ENCODE measurements at regions not wholly inside any gene's neighbourhood (a gene's known extent, or its start where the extent isn't known, plus 50 kb on each side); places are given as distances from the start of the nearest gene placed in this dataset.

- DNase-seq = no peak
Measured at GRCh38 chr2:19131871-19132270, 226.6 kb downstream of the OSR1 start.

- no peak for DNase-seq
Measured at GRCh38 chr2:19128148-19128547, 230.3 kb downstream of the OSR1 start.

GRCh38 chr2:19127616-19128015 is 230.8 kb downstream of the OSR1 start:
- DNase-seq = no peak

DNA sequence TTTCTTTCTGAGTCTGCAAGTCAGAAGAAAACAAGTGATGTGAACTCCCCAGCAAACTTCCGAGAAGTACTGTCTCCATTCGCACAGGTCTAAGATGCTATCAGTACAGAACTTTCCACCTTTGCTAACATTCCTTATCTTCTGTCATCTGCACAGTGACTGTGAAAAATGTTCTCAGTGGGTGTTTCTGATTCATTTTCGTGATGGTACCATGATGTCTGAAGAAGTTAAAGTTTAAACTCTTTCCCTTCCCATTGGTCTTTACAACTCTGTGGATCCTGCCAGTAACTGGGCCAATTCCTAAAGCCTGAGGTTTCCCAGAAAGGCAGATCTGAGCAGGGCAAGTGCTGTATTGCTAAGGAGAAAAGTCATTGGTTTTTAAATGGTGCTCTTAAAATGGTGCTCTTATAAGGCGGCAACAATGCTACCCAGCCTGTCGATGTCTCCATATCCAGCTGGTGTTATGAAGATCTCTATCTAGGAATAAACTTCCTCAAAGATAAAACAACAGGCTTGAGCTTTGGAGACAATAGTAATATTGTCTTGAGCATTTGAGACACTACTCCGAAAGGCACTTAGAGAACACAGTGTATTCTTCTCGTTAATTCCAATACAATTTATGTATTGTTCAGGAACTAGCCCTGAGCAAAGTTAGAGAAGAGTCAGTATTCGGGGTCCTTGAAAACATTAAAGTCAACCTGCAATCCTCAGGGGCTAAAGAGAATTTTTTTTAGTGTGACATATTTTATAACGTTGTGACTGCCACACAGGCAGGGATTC is 232.3 kb downstream of the OSR1 start:
- no peak for DNase-seq

DNA sequence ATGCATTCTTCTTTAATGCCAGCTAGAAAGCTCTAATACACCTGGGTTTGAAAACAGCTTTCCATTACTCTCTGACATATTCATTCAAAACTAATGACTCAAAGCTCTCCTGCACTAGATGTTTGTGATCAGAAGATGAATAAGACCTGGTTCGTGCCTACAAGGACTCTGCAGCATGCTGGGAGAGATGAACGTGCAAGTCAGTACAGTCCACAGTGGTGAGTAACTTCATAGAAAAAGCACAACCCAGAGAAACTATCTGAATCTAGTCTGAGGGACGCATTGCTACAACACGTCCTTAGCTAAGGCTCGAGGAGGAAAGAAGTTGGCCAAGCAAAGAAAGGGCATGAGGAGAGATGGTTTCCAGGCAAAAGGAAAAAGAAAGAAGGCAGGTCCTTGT is 234.3 kb downstream of the OSR1 start:
- no peak for DNase-seq

GRCh38 chr2:19123556-19123955 is 234.9 kb downstream of the OSR1 start:
- DNase-seq = no peak

- no peak for DNase-seq
Measured at GRCh38 chr2:19122220-19122619, 236.2 kb downstream of the OSR1 start.

DNA sequence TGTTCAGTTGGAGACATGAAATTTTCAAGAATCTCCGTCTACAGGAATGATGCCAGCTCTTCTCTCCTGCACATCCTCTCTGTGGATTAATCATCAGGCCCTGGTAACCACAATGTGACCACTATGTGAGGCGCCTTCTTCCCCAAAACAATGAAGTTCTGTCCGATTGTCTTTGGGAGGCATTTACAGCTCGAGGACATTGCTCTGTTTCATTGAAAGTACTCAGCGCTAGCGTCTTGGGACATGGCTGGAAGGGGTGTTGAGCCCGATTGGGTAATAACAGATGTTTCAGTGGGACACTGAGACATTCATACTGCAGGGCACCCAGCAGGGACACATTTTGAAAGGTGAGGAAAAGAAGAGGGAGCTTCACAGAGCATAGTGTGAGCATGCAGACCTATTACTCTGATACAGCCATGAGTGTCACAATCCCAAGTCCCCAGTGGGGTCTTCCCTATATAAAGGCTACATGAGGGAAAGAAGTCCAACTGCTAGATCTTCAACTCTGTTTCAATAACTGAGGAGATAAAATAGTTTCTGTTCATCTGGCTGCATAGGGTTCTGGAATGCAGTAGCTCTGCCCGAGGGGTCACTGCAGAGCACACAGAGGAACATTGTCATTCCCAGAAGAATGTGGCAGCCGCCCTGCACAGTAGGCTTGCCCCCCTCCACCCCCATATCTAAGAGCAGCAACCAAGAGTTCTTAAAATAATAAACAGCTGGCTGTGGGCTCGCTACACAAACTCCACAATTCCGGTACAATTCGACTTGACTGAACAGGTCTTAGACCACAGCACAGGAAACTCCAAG is 237.3 kb downstream of the OSR1 start:
- DNase-seq = no peak

GRCh38 chr2:19120181-19120580 is 238.2 kb downstream of the OSR1 start:
- no peak for DNase-seq

- no peak for DNase-seq
Measured at GRCh38 chr2:19119326-19120001, 239.0 kb downstream of the OSR1 start.

- no peak for DNase-seq
Measured at GRCh38 chr2:19116918-19117317, 241.5 kb downstream of the OSR1 start.

- DNase-seq = no peak
Measured at GRCh38 chr2:19114754-19115231, 243.6 kb downstream of the OSR1 start.

DNA sequence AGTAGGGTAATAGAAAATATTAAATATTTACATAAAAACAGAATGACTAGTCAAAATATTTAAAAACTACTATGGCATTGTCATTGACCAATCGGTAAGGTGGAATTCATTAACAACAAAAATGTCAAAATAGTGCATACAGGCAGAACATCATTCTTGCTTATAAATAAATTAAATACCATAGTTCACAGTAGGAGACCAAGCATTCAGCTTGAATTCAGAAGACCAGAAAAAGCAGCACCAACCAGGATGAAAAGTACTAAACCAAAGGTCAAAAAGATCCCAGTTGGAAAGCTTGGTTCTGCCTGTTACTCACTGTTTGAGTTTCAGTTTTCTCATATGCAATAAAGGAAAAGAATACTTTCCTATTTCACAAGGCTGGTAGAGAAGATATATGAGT is 244.3 kb downstream of the OSR1 start:
- DNase-seq = no peak

- no peak for DNase-seq
Measured at GRCh38 chr2:19111354-19111753, 247.1 kb downstream of the OSR1 start.

DNA sequence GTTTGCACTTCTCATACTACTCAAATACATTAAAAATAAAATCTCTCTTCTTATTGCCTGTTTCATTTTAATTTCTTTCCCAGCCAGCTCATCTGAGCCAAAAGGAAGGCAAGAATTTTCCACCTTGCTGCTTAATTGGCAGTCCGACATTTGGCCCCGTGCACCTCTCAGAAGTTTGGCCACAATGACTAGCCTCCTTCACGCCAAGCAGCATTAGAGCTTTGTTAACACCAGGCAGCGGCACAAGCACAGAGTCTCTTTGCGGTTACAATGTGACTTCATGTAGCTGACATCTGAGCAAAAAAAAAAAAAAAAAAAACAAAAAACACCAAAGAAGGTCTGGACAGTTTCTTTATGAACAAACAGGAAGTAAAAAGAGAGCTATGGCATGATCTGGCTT is 248.9 kb downstream of the OSR1 start:
- DNase-seq = no peak

DNA sequence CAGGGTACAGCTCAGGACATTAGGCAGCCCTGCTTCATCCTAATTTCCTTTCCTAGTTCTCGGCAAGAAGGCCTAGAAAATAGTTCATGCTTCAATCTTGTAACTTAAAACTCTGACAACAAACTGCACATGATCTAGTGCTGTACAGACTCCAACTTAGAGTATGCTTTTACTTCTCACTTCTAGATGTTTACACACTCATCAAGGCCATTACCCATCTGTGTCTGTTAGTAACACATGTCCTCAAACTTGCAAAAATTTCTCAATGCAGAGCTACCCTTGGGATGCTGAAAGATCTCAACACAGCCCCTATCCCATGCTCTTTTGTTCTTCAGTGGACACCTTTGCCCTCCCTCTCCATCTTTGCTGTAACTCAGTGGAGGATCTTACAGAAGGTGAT is 252.0 kb downstream of the OSR1 start:
- no peak for DNase-seq

GRCh38 chr2:19104503-19104902 is 253.9 kb downstream of the OSR1 start:
- DNase-seq = no peak

GRCh38 chr2:19102696-19103423 is 255.6 kb downstream of the OSR1 start:
- DNase-seq = no peak

DNA sequence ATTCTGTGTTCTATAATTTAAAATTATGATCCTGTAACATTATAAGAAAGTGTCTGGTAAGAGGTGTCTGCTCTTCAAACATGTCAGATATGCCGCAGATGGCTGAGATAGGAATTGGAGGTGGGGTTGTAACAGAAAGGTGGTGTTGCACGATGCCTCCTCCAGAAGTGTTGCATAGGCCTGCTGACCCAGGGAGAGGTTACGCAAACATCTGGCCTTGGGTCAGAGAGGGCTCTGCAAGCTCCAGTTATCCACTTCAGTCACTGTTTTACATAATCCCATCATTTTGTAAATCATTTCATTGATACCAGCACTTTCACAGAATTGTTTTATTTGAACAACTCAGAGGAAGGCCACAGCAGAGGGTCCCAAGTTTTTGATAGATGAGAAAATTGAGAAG is 256.5 kb downstream of the OSR1 start:
- no peak for DNase-seq

GRCh38 chr2:19100570-19100969 is 257.9 kb downstream of the OSR1 start:
- no peak for DNase-seq

- no peak for DNase-seq
Measured at GRCh38 chr2:19099181-19099580, 259.2 kb downstream of the OSR1 start.

DNA sequence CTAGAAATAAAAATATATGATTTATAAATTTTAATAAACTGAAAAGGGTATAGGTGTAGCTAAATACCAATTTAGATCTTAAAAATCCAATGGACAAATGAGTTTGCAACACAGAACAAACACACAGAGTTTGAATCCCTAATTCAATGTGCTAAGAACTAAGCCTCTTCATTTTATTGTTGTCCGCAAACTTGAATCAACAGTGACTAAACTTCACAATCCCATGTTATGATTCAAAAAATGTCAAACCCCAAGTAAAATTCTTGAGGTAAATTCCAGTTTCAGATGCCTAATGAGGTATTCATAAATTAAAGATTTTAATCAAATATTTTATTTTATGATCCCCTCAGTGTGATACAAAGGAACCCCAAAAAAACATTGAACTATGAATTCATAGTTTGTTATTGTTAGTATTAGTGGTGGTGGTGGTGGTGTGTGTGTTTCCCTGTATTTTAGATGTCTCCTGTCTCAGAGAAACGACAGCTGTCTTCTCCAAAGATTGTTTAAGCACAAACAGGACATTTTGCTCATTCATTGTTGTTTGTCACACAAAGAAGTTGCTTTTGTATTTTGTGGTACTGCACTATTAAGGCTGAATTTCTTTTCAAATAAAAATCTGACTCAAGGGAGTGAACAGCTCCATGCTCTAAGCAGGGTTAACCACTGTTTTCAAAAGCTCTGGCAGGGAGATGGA is 259.8 kb downstream of the OSR1 start:
- no peak for DNase-seq
